Fibroblast of mammary gland (primary cell): ENCODE measurements at regions not wholly inside any gene's neighbourhood (a gene's known extent, or its start where the extent isn't known, plus 50 kb on each side); places are given as distances from the start of the nearest gene placed in this dataset.
"Not testable (repeated sequence)": the region's sequence is repeated elsewhere in the genome, so short reads cannot be mapped to it uniquely, and the experiment has no call there.

Experiments
- DNase-seq: peaks from one replicate; pipeline ENCODE4 v3.0.0-alpha.2; 2010; ENCODE audit warnings: low read depth
- H3K4me3 ChIP-seq: 2 replicates; pipeline ENCODE4 v1.5.1; 2011; ENCODE audit warnings: low read depth, mild to moderate bottlenecking, low read length, moderate library complexity; ENCODE audit not compliant: control insufficient read depth
- TF ChIP-seq, protein P1 (sequence below): conservative IDR thresholded peaks from 2 replicates; pipeline ENCODE4 v1.5.1; 2011; ENCODE audit warnings: low read depth, low read length, inconsistent platforms; ENCODE audit not compliant: control insufficient read depth, insufficient read depth

DNA sequence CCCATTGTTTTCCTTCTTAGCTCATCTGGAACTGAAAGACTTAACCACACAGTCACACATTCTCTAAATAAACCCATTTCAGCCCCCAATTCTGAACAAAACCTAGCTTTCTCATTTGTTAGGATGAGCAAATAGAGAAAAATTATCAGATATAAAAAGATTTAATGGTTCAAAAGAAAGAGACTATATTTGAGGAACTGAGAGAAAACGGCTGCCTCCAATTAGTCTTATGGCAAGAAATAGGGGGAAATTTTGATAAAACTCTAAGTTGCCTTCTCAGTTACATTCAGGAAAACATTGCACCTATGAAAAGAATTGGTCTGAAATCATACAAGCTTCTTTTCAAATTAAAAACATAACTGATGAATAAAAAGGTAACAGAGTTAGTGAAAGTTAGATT lies 63.7 kb upstream of the ALDH1B1 start:
- no peak overlapping the region for H3K4me3 ChIP-seq
- DNase-seq, result no peak
- TF ChIP-seq, protein P1, sequence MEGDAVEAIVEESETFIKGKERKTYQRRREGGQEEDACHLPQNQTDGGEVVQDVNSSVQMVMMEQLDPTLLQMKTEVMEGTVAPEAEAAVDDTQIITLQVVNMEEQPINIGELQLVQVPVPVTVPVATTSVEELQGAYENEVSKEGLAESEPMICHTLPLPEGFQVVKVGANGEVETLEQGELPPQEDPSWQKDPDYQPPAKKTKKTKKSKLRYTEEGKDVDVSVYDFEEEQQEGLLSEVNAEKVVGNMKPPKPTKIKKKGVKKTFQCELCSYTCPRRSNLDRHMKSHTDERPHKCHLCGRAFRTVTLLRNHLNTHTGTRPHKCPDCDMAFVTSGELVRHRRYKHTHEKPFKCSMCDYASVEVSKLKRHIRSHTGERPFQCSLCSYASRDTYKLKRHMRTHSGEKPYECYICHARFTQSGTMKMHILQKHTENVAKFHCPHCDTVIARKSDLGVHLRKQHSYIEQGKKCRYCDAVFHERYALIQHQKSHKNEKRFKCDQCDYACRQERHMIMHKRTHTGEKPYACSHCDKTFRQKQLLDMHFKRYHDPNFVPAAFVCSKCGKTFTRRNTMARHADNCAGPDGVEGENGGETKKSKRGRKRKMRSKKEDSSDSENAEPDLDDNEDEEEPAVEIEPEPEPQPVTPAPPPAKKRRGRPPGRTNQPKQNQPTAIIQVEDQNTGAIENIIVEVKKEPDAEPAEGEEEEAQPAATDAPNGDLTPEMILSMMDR, result no peak

DNA sequence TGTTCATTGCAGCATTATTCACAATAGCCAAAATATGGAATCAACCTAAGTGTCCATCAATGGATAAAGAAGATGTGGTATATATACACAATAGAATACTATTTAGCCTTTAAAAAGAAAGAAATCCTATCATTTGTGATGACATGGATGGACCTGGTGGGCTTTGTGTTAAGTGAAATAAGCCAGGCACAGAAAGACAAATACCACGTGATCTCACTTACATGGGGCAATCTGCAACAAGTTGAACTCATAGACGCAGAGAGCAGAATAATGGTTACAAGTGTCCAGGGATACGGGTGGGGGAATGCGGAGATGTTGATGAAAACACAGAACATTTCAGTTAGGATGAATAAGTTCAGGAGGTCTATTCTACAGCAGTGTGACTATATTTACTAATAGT lies 66.4 kb upstream of the ALDH1B1 start:
- TF ChIP-seq, protein P1, result no peak
- H3K4me3 ChIP-seq, result no peak overlapping the region
- DNase-seq, result no peak

DNA sequence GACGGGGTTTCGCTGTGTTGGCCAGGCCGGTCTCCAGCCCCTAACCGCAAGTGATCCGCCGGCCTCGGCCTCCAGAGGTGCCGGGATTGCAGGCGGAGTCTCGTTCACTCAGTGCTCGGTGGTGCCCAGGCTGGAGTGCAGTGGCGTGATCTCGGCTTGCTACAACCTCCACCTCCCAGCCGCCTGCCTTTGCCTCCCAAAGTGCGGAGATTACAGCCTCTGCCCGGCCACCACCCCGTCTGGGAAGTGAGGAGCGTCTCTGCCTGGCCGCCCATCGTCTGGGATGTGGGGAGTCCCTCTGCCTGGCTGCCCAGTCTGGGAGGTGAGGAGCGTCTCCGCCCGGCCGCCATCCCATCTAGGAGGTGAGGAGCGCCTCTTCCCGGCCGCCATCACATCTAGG lies 68.3 kb upstream of the ALDH1B1 start:
- not testable (repeated sequence) for H3K4me3 ChIP-seq, DNase-seq

DNA sequence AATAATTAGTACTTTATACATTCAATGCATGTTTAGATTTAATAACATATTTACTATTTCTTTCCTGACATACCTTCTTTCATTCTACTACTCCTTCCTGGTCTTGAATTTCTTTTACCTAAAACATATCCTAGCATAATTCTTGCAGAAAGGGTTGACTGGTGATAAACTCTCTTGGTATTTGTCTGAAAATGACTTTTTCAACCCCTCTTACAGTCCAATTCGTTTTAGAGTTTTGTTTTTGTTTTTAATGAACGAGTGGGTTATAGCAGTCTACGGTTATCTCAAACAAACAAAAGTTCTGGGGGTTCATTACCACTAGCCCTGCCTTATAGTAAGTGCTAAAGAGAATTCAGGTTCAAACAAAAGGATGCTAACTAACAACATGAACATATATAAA lies 69.6 kb upstream of the ALDH1B1 start:
- TF ChIP-seq, protein P1, result no peak
- no peak overlapping the region for H3K4me3 ChIP-seq
- no peak for DNase-seq

DNA sequence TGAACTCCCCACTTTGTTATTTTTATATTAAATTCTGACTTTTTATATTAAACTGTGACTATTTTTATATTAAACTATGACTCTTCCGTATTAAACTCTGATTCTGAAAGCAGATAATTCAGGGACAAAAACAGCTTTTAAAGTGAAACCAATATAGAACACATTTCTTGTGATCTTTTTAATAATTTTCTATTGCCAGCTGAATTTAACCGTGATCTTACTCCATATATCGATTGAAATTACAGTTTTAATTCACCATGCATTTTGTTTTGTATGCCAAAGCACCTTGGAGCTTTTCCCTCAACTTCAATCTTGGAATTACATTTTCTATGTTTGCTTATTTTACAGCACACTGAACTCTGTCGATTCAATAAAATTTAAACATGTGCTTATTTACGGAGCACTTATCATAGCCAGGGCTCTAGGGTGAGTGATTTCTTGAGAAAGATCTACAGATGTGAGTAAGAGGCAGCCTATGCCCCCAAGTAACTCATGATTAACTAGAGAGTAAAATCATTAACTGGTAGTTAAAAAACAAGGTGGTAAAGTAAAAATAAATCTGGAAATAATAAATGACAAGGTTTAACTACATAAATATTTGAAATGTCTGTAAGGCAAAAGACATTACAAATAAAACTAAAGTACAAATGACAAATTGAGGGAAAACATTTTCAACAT lies 72.9 kb upstream of the ALDH1B1 start:
- TF ChIP-seq, protein P1, result no peak
- H3K4me3 ChIP-seq, result no peak overlapping the region
- DNase-seq, result no peak

DNA sequence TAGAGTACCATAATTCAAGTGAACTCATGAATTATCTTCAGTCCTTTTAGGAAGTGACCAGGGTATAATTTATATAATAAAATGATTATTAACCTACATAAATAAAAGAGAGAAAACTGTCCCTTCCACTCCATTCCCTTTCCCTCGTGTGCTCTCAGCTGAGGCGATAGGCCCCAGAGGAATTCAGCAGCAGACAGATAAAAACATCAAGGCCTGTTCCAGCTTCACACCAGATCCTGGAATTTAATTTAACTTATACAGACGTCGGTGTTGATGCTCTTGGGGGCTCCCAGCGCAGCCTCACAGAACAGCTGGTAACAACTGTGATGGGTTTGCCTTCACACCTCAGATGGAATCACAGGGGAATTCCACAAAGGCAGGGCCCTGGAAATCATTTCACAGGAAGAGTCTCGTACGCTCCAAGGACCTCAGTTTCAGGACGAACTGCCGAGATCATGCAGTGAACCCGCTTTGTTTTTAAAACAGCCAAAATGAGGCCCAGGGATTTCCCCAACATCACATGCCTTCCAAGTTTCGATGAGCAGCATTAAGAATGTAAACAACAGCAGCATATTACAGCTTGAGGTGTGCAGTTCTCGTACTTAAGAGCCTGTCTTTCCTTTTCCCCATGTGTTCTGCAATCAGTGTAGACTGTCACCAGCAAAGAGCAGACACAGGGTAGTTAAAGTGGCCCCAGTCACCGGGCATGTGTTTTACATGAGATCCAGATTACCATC lies 73.6 kb upstream of the ALDH1B1 start:
- DNase-seq, result peak; percentile 17
- H3K4me3 ChIP-seq, result no peak overlapping the region

More for the DNA sequence above, 73.6 kb upstream of the ALDH1B1 start:
- TF ChIP-seq, protein P1, result no peak
